Cerebellar nuclear complex (tissue), 1 donor: ENCODE measurements at regions not wholly inside any gene's neighbourhood (a gene's known extent, or its start where the extent isn't known, plus 50 kb on each side); places are given as distances from the start of the nearest gene placed in this dataset.

Experiments used
- DNase-seq, 2 experiments: peaks; one replicate each; lab custom pipeline; 2025; lab: John Stamatoyannopoulos, UW

GRCh38 chr2:172329416-172329773 lies 98.0 kb upstream of the ITGA6 start:
- DNase-seq: no peak

- no peak for DNase-seq
Measured at GRCh38 chr2:172329774-172330671, 97.4 kb upstream of the ITGA6 start.

- no peak for DNase-seq
Measured at GRCh38 chr2:172332507-172332906, 94.9 kb upstream of the ITGA6 start.

- no peak for DNase-seq
Measured at GRCh38 chr2:172333235-172333977, 94.0 kb upstream of the ITGA6 start.

GRCh38 chr2:172333978-172334330 lies 93.4 kb upstream of the ITGA6 start:
- DNase-seq: no peak

GRCh38 chr2:172334988-172335387 lies 92.4 kb upstream of the ITGA6 start:
- no peak for DNase-seq

GRCh38 chr2:172335736-172336135 lies 91.7 kb upstream of the ITGA6 start:
- no peak for DNase-seq

- DNase-seq: no peak
Measured at GRCh38 chr2:172336681-172337080, 90.7 kb upstream of the ITGA6 start.

- no peak for DNase-seq
Measured at GRCh38 chr2:172339371-172340010, 87.9 kb upstream of the ITGA6 start.

- DNase-seq: no peak
Measured at GRCh38 chr2:172340394-172340793, 87.0 kb upstream of the ITGA6 start.

- DNase-seq: no peak
Measured at GRCh38 chr2:172342078-172342477, 85.3 kb upstream of the ITGA6 start.

- no peak for DNase-seq
Measured at GRCh38 chr2:172342611-172343010, 84.8 kb upstream of the ITGA6 start.

GRCh38 chr2:172344159-172344558 lies 83.2 kb upstream of the ITGA6 start:
- no peak for DNase-seq

- no peak for DNase-seq
Measured at GRCh38 chr2:172345956-172346555, 81.3 kb upstream of the ITGA6 start.

GRCh38 chr2:172348555-172349288 lies 78.7 kb upstream of the ITGA6 start:
- no peak for DNase-seq

GRCh38 chr2:172350839-172351479 lies 76.4 kb upstream of the ITGA6 start:
- peak; percentile 15 to 55 for DNase-seq

- no peak for DNase-seq
Measured at GRCh38 chr2:172351586-172351985, 75.8 kb upstream of the ITGA6 start.

- no peak for DNase-seq
Measured at GRCh38 chr2:172354347-172354746, 73.0 kb upstream of the ITGA6 start.

- no peak for DNase-seq
Measured at GRCh38 chr2:172357442-172357841, 69.9 kb upstream of the ITGA6 start.

GRCh38 chr2:172358691-172359556 lies 68.5 kb upstream of the ITGA6 start:
- no peak for DNase-seq
